ENCODE measurements at regions not wholly inside any gene's neighbourhood (a gene's known extent, or its start where the extent isn't known, plus 50 kb on each side); places are given as distances from the start of the nearest gene placed in this dataset.

DNA sequence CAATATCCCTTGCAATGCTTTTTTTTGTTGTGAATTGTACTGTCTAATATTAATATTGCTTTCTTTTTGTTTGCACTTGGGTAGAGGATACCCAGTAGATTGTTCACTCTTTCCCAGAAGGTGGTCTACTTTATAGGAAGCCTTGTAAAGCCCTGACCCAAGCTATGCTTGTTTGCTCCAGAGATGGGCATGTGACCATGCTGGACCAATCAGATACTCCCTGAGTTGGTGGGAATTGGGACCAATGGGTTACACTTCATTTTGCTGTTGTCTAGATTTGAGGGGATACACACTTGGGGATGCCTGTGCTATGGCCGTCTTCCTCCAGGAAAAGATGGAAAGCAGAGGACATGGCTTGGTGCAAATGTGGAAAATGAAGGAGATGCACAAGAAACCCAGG is 314.3 kb downstream of the DYSF start:
- POLR2A ChIA-PET: no interaction called here
- CTCF ChIA-PET: no interaction called here
- TF ChIP-seq ZNF384 (IDR thresholded peaks at IDR 0.05) (no peak), SUZ12 (IDR thresholded peaks at IDR 0.05) (no peak), FOXA1 (IDR thresholded peaks at IDR 0.05) (no peak), LEF1 (IDR thresholded peaks at IDR 0.05; ENCODE audit: borderline replicate concordance) (no peak), PKNOX1 (IDR thresholded peaks at IDR 0.05) (no peak), ELF4 (IDR thresholded peaks at IDR 0.05) (no peak), SP1 (IDR thresholded peaks at IDR 0.05) (no peak), FOXK2 (IDR thresholded peaks at IDR 0.05) (no peak), HDGF (IDR thresholded peaks at IDR 0.05; ENCODE audit: borderline replicate concordance) (no peak), BHLHE40 (IDR thresholded peaks at IDR 0.05; ENCODE audit: borderline replicate concordance) (no peak), NFRKB (IDR thresholded peaks at IDR 0.05) (no peak)
- no peak for DNase-seq (ENCODE audit: extremely low spot score)

GRCh38 chr2:71759060-71759459 is 305.7 kb downstream of the DYSF start:
- no peak for DNase-seq (ENCODE audit: extremely low spot score)
- CTCF ChIA-PET: no interaction called here
- no peak for TF ChIP-seq CTBP1 (IDR thresholded peaks at IDR 0.05; ENCODE audit: borderline replicate concordance)
- no peak for TF ChIP-seq FOXK2 (IDR thresholded peaks at IDR 0.05)
- no peak for TF ChIP-seq PKNOX1 (IDR thresholded peaks at IDR 0.05)
- TF ChIP-seq LEF1 (IDR thresholded peaks at IDR 0.05; ENCODE audit: borderline replicate concordance): no peak
- no peak for TF ChIP-seq SP1 (IDR thresholded peaks at IDR 0.05)
- no peak for TF ChIP-seq TARDBP (IDR thresholded peaks at IDR 0.05)
- TF ChIP-seq HDGF (IDR thresholded peaks at IDR 0.05; ENCODE audit: borderline replicate concordance): no peak
- no peak for TF ChIP-seq NFRKB (IDR thresholded peaks at IDR 0.05)
- TF ChIP-seq ELF4 (IDR thresholded peaks at IDR 0.05): no peak
- TF ChIP-seq SUZ12 (IDR thresholded peaks at IDR 0.05): no peak
- no peak for TF ChIP-seq L3MBTL2 (conservative IDR thresholded peaks at IDR 0.05)
- TF ChIP-seq FOXM1 (IDR thresholded peaks at IDR 0.05; ENCODE audit: borderline replicate concordance): no peak
- no peak for TF ChIP-seq ZNF384 (IDR thresholded peaks at IDR 0.05)
- TF ChIP-seq ARNT (IDR thresholded peaks at IDR 0.05): no peak
- TF ChIP-seq BHLHE40 (IDR thresholded peaks at IDR 0.05; ENCODE audit: borderline replicate concordance): no peak
- TF ChIP-seq FOXA1 (IDR thresholded peaks at IDR 0.05): no peak
- POLR2A ChIA-PET: no interaction called here

GRCh38 chr2:71757351-71757750 is 304.0 kb downstream of the DYSF start:
- CTCF ChIA-PET: interaction anchor here (0.6 kb wide), 1 partner anchor 133 kb away, joined by 3 read pairs; no protein-coding TSS in a partner anchor
- POLR2A ChIA-PET: no interaction called here
- no peak for TF ChIP-seq FOXM1 (IDR thresholded peaks at IDR 0.05; ENCODE audit: borderline replicate concordance)
- TF ChIP-seq ZNF384 (IDR thresholded peaks at IDR 0.05): no peak
- TF ChIP-seq BHLHE40 (IDR thresholded peaks at IDR 0.05; ENCODE audit: borderline replicate concordance): no peak
- no peak for TF ChIP-seq SUZ12 (IDR thresholded peaks at IDR 0.05)
- TF ChIP-seq CTBP1 (IDR thresholded peaks at IDR 0.05; ENCODE audit: borderline replicate concordance): no peak
- TF ChIP-seq ARNT (IDR thresholded peaks at IDR 0.05): no peak
- no peak for TF ChIP-seq ELF4 (IDR thresholded peaks at IDR 0.05)
- no peak for TF ChIP-seq FOXA1 (IDR thresholded peaks at IDR 0.05)
- no peak for TF ChIP-seq SP1 (IDR thresholded peaks at IDR 0.05)
- TF ChIP-seq FOXK2 (IDR thresholded peaks at IDR 0.05): no peak
- TF ChIP-seq LEF1 (IDR thresholded peaks at IDR 0.05; ENCODE audit: borderline replicate concordance): no peak
- no peak for TF ChIP-seq PKNOX1 (IDR thresholded peaks at IDR 0.05)
- no peak for DNase-seq (ENCODE audit: extremely low spot score)

DNA sequence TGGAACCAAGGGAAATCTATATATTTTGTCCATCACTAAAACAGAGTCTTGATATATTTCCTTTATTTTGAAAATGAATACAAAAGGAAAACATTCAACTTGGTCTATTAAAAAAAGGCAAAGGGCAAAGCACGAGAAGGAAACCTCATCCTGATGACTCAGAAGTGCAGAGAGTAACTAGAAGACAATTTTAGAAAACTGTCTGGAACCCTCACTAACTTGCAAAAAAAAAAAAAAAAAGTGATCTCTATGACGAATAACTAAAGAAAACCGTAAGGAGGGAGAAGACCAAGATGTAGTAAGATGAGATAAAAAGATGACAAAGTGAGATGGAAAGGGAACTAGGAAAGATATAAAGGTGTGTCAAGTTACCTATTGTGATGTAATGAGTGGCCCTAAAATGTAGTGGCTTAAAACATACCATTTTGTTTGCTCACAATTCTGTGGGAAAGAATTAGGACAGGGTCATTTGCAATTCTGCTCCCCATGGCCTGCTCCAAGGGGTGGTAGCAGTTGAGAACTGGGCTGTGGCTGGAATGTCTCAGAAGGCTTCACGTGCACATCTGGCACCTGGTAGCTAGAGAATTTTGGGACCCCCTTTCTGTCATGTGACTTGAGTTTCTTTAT is 303.0 kb downstream of the DYSF start:
- ChIA-PET POLR2A (no interaction called here), CTCF (interaction anchor here (0.6 to 1.2 kb wide), 2 partner anchors 10 to 132 kb away, joined by 3 read pairs; no protein-coding TSS in a partner anchor)
- DNase-seq (ENCODE audit: extremely low spot score): no peak
- no peak for TF ChIP-seq NFRKB (IDR thresholded peaks at IDR 0.05)
- no peak for TF ChIP-seq FOXK2 (IDR thresholded peaks at IDR 0.05)
- TF ChIP-seq FOXA1 (IDR thresholded peaks at IDR 0.05): no peak
- no peak for TF ChIP-seq CTBP1 (IDR thresholded peaks at IDR 0.05; ENCODE audit: borderline replicate concordance)
- TF ChIP-seq ELF4 (IDR thresholded peaks at IDR 0.05): no peak
- no peak for TF ChIP-seq ZNF384 (IDR thresholded peaks at IDR 0.05)
- no peak for TF ChIP-seq ARNT (IDR thresholded peaks at IDR 0.05)
- TF ChIP-seq HDGF (IDR thresholded peaks at IDR 0.05; ENCODE audit: borderline replicate concordance): no peak
- TF ChIP-seq TARDBP (IDR thresholded peaks at IDR 0.05): no peak
- TF ChIP-seq SP1 (IDR thresholded peaks at IDR 0.05): no peak
- TF ChIP-seq LEF1 (IDR thresholded peaks at IDR 0.05; ENCODE audit: borderline replicate concordance): no peak
- no peak for TF ChIP-seq FOXM1 (IDR thresholded peaks at IDR 0.05; ENCODE audit: borderline replicate concordance)
- no peak for TF ChIP-seq L3MBTL2 (conservative IDR thresholded peaks at IDR 0.05)
- TF ChIP-seq SUZ12 (IDR thresholded peaks at IDR 0.05): no peak
- no peak for TF ChIP-seq PKNOX1 (IDR thresholded peaks at IDR 0.05)
- no peak for TF ChIP-seq BHLHE40 (IDR thresholded peaks at IDR 0.05; ENCODE audit: borderline replicate concordance)

DNA sequence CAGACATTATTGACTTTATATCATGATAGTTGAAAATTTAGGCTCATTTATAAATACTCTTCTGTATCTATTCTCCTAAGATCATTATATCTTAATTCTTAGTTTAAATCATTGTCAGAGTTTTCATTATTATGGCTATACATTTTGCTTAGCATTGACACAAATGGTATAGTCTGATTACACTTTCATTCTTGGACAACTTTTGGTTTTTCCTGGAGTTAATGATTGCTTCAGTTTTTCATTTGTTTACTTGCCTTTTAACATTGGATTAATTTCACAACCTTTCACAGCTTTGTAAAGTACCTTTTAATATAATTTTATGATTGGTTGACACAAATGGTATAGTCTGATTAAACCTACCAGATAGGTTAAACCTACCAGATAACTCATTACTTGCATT is 298.2 kb downstream of the DYSF start:
- POLR2A ChIA-PET: no interaction called here
- no peak for DNase-seq (ENCODE audit: extremely low spot score)
- CTCF ChIA-PET: no interaction called here
- TF ChIP-seq FOXM1 (IDR thresholded peaks at IDR 0.05; ENCODE audit: borderline replicate concordance): no peak
- no peak for TF ChIP-seq BHLHE40 (IDR thresholded peaks at IDR 0.05; ENCODE audit: borderline replicate concordance)
- no peak for TF ChIP-seq PKNOX1 (IDR thresholded peaks at IDR 0.05)
- no peak for TF ChIP-seq ARNT (IDR thresholded peaks at IDR 0.05)
- no peak for TF ChIP-seq CTBP1 (IDR thresholded peaks at IDR 0.05; ENCODE audit: borderline replicate concordance)
- TF ChIP-seq FOXA1 (IDR thresholded peaks at IDR 0.05): no peak
- no peak for TF ChIP-seq SUZ12 (IDR thresholded peaks at IDR 0.05)
- no peak for TF ChIP-seq L3MBTL2 (conservative IDR thresholded peaks at IDR 0.05)
- TF ChIP-seq NFRKB (IDR thresholded peaks at IDR 0.05): no peak

All from HEK293T (cell line).